ENCODE measurements at regions not wholly inside any gene's neighbourhood (a gene's known extent, or its start where the extent isn't known, plus 50 kb on each side); places are given as distances from the start of the nearest gene placed in this dataset.

GRCh38 chr1:96296991-96297390 lies 424.6 kb upstream of the PTBP2 start:
- Histone ChIP-seq H3K9me3 (ENCODE audit: control insufficient read depth in 5 of 5, low read length in 5 of 5) (no peaks in the 10 kb centered on the region), H3K4me3 (ENCODE audit: low read depth in 1 of 5, low read length in 5 of 5) (no peak overlapping the region), H3K4me1 (ENCODE audit: control insufficient read depth in 5 of 5, insufficient read depth in 5 of 5, low read length in 5 of 5) (no peaks in the 10 kb centered on the region), H3K27ac (ENCODE audit: low read depth, low read length) (no peak overlapping the region), H3K9ac (ENCODE audit: low read length in 5 of 5) (no peak overlapping the region), H3K36me3 (ENCODE audit: control insufficient read depth in 5 of 5, insufficient read depth in 5 of 5, low read length in 5 of 5) (no peaks in the 10 kb centered on the region), H3K27me3 (ENCODE audit: control insufficient read depth in 5 of 5, insufficient read depth in 4 of 5, low read length in 5 of 5) (no peaks in the 10 kb centered on the region)

GRCh38 chr1:96306809-96307560 lies 414.6 kb upstream of the PTBP2 start:
- Histone ChIP-seq H3K4me1 (ENCODE audit: control insufficient read depth in 5 of 5, insufficient read depth in 5 of 5, low read length in 5 of 5) (peaks cover 0 to 21% (median 3%) of the 10 kb centered on the region in 5 donors), H3K27me3 (ENCODE audit: control insufficient read depth in 5 of 5, insufficient read depth in 4 of 5, low read length in 5 of 5) (no peaks in the 10 kb centered on the region), H3K36me3 (ENCODE audit: control insufficient read depth in 5 of 5, insufficient read depth in 5 of 5, low read length in 5 of 5) (no peaks in the 10 kb centered on the region), H3K27ac (ENCODE audit: low read depth, low read length) (peak overlapping the region; percentile 35), H3K9ac (ENCODE audit: low read length in 5 of 5) (no peak overlapping the region), H3K4me3 (ENCODE audit: low read depth in 1 of 5, low read length in 5 of 5) (no peak overlapping the region), H3K9me3 (ENCODE audit: control insufficient read depth in 5 of 5, low read length in 5 of 5) (no peaks in the 10 kb centered on the region)

GRCh38 chr1:96308314-96308713 lies 413.3 kb upstream of the PTBP2 start:
- no peak overlapping the region for H3K4me3 ChIP-seq (ENCODE audit: low read depth in 1 of 5, low read length in 5 of 5)
- H3K27ac ChIP-seq (ENCODE audit: low read depth, low read length), result no peak overlapping the region
- H3K4me1 ChIP-seq (ENCODE audit: control insufficient read depth in 5 of 5, insufficient read depth in 5 of 5, low read length in 5 of 5), result peaks cover 0 to 21% (median 3%) of the 10 kb centered on the region in 5 donors

GRCh38 chr1:96309783-96310182 lies 411.8 kb upstream of the PTBP2 start:
- H3K27ac ChIP-seq (ENCODE audit: low read depth, low read length), result peak overlapping the region; percentile 47

More at GRCh38 chr1:96308314-96308713, 413.3 kb upstream of the PTBP2 start:
- H3K36me3 ChIP-seq (ENCODE audit: control insufficient read depth in 5 of 5, insufficient read depth in 5 of 5, low read length in 5 of 5), result no peaks in the 10 kb centered on the region
- no peaks in the 10 kb centered on the region for H3K9me3 ChIP-seq (ENCODE audit: control insufficient read depth in 5 of 5, low read length in 5 of 5)
- no peak overlapping the region for H3K9ac ChIP-seq (ENCODE audit: low read length in 5 of 5)
- no peaks in the 10 kb centered on the region for H3K27me3 ChIP-seq (ENCODE audit: control insufficient read depth in 5 of 5, insufficient read depth in 4 of 5, low read length in 5 of 5)

GRCh38 chr1:96313216-96313615 lies 408.4 kb upstream of the PTBP2 start:
- Histone ChIP-seq H3K9me3 (ENCODE audit: control insufficient read depth in 5 of 5, low read length in 5 of 5) (no peaks in the 10 kb centered on the region), H3K4me1 (ENCODE audit: control insufficient read depth in 5 of 5, insufficient read depth in 5 of 5, low read length in 5 of 5) (peaks cover 0 to 12% (median 0%) of the 10 kb centered on the region in 5 donors), H3K4me3 (ENCODE audit: low read depth in 1 of 5, low read length in 5 of 5) (no peak overlapping the region), H3K9ac (ENCODE audit: low read length in 5 of 5) (no peak overlapping the region), H3K36me3 (ENCODE audit: control insufficient read depth in 5 of 5, insufficient read depth in 5 of 5, low read length in 5 of 5) (no peaks in the 10 kb centered on the region), H3K27ac (ENCODE audit: low read depth, low read length) (no peak overlapping the region), H3K27me3 (ENCODE audit: control insufficient read depth in 5 of 5, insufficient read depth in 4 of 5, low read length in 5 of 5) (no peaks in the 10 kb centered on the region)

More at GRCh38 chr1:96309783-96310182, 411.8 kb upstream of the PTBP2 start:
- no peaks in the 10 kb centered on the region for H3K36me3 ChIP-seq (ENCODE audit: control insufficient read depth in 5 of 5, insufficient read depth in 5 of 5, low read length in 5 of 5)
- no peaks in the 10 kb centered on the region for H3K9me3 ChIP-seq (ENCODE audit: control insufficient read depth in 5 of 5, low read length in 5 of 5)
- peaks cover 0 to 21% (median 3%) of the 10 kb centered on the region in 5 donors for H3K4me1 ChIP-seq (ENCODE audit: control insufficient read depth in 5 of 5, insufficient read depth in 5 of 5, low read length in 5 of 5)
- H3K27me3 ChIP-seq (ENCODE audit: control insufficient read depth in 5 of 5, insufficient read depth in 4 of 5, low read length in 5 of 5), result no peaks in the 10 kb centered on the region
- no peak overlapping the region for H3K4me3 ChIP-seq (ENCODE audit: low read depth in 1 of 5, low read length in 5 of 5)
- no peak overlapping the region for H3K9ac ChIP-seq (ENCODE audit: low read length in 5 of 5)

GRCh38 chr1:96329121-96329520 lies 392.5 kb upstream of the PTBP2 start:
- Histone ChIP-seq H3K9ac (ENCODE audit: low read length in 5 of 5) (no peak overlapping the region), H3K27ac (ENCODE audit: low read depth, low read length) (no peak overlapping the region)

GRCh38 chr1:96331596-96331995 lies 390.0 kb upstream of the PTBP2 start:
- no peak overlapping the region for H3K4me3 ChIP-seq (ENCODE audit: low read depth in 1 of 5, low read length in 5 of 5)
- no peak overlapping the region for H3K9ac ChIP-seq (ENCODE audit: low read length in 5 of 5)
- no peaks in the 10 kb centered on the region for H3K9me3 ChIP-seq (ENCODE audit: control insufficient read depth in 5 of 5, low read length in 5 of 5)
- no peaks in the 10 kb centered on the region for H3K36me3 ChIP-seq (ENCODE audit: control insufficient read depth in 5 of 5, insufficient read depth in 5 of 5, low read length in 5 of 5)
- H3K4me1 ChIP-seq (ENCODE audit: control insufficient read depth in 5 of 5, insufficient read depth in 5 of 5, low read length in 5 of 5), result no peaks in the 10 kb centered on the region
- no peak overlapping the region for H3K27ac ChIP-seq (ENCODE audit: low read depth, low read length)
- H3K27me3 ChIP-seq (ENCODE audit: control insufficient read depth in 5 of 5, insufficient read depth in 4 of 5, low read length in 5 of 5), result no peaks in the 10 kb centered on the region

More at GRCh38 chr1:96329121-96329520, 392.5 kb upstream of the PTBP2 start:
- no peaks in the 10 kb centered on the region for H3K9me3 ChIP-seq (ENCODE audit: control insufficient read depth in 5 of 5, low read length in 5 of 5)
- H3K4me1 ChIP-seq (ENCODE audit: control insufficient read depth in 5 of 5, insufficient read depth in 5 of 5, low read length in 5 of 5), result no peaks in the 10 kb centered on the region
- no peak overlapping the region for H3K4me3 ChIP-seq (ENCODE audit: low read depth in 1 of 5, low read length in 5 of 5)
- no peaks in the 10 kb centered on the region for H3K36me3 ChIP-seq (ENCODE audit: control insufficient read depth in 5 of 5, insufficient read depth in 5 of 5, low read length in 5 of 5)
- H3K27me3 ChIP-seq (ENCODE audit: control insufficient read depth in 5 of 5, insufficient read depth in 4 of 5, low read length in 5 of 5), result no peaks in the 10 kb centered on the region

GRCh38 chr1:96333522-96334235 lies 387.9 kb upstream of the PTBP2 start:
- no peak overlapping the region for H3K4me3 ChIP-seq (ENCODE audit: low read depth in 1 of 5, low read length in 5 of 5)

GRCh38 chr1:96334236-96334557 lies 387.4 kb upstream of the PTBP2 start:
- H3K4me1 ChIP-seq (ENCODE audit: control insufficient read depth in 5 of 5, insufficient read depth in 5 of 5, low read length in 5 of 5), result no peaks in the 10 kb centered on the region
- no peaks in the 10 kb centered on the region for H3K36me3 ChIP-seq (ENCODE audit: control insufficient read depth in 5 of 5, insufficient read depth in 5 of 5, low read length in 5 of 5)
- H3K27ac ChIP-seq (ENCODE audit: low read depth, low read length), result no peak overlapping the region
- no peak overlapping the region for H3K4me3 ChIP-seq (ENCODE audit: low read depth in 1 of 5, low read length in 5 of 5)
- no peaks in the 10 kb centered on the region for H3K27me3 ChIP-seq (ENCODE audit: control insufficient read depth in 5 of 5, insufficient read depth in 4 of 5, low read length in 5 of 5)
- no peak overlapping the region for H3K9ac ChIP-seq (ENCODE audit: low read length in 5 of 5)
- no peaks in the 10 kb centered on the region for H3K9me3 ChIP-seq (ENCODE audit: control insufficient read depth in 5 of 5, low read length in 5 of 5)

More at GRCh38 chr1:96333522-96334235, 387.9 kb upstream of the PTBP2 start:
- H3K9ac ChIP-seq (ENCODE audit: low read length in 5 of 5), result no peak overlapping the region
- no peaks in the 10 kb centered on the region for H3K27me3 ChIP-seq (ENCODE audit: control insufficient read depth in 5 of 5, insufficient read depth in 4 of 5, low read length in 5 of 5)
- H3K27ac ChIP-seq (ENCODE audit: low read depth, low read length), result no peak overlapping the region
- H3K4me1 ChIP-seq (ENCODE audit: control insufficient read depth in 5 of 5, insufficient read depth in 5 of 5, low read length in 5 of 5), result no peaks in the 10 kb centered on the region
- H3K36me3 ChIP-seq (ENCODE audit: control insufficient read depth in 5 of 5, insufficient read depth in 5 of 5, low read length in 5 of 5), result no peaks in the 10 kb centered on the region
- no peaks in the 10 kb centered on the region for H3K9me3 ChIP-seq (ENCODE audit: control insufficient read depth in 5 of 5, low read length in 5 of 5)

- no peak overlapping the region for H3K27ac ChIP-seq (ENCODE audit: low read depth, low read length)
- H3K9ac ChIP-seq (ENCODE audit: low read length in 5 of 5), result no peak overlapping the region
- H3K27me3 ChIP-seq (ENCODE audit: control insufficient read depth in 5 of 5, insufficient read depth in 4 of 5, low read length in 5 of 5), result no peaks in the 10 kb centered on the region
- H3K4me1 ChIP-seq (ENCODE audit: control insufficient read depth in 5 of 5, insufficient read depth in 5 of 5, low read length in 5 of 5), result no peaks in the 10 kb centered on the region
- H3K4me3 ChIP-seq (ENCODE audit: low read depth in 1 of 5, low read length in 5 of 5), result no peak overlapping the region
- H3K36me3 ChIP-seq (ENCODE audit: control insufficient read depth in 5 of 5, insufficient read depth in 5 of 5, low read length in 5 of 5), result no peaks in the 10 kb centered on the region
- no peaks in the 10 kb centered on the region for H3K9me3 ChIP-seq (ENCODE audit: control insufficient read depth in 5 of 5, low read length in 5 of 5)
These were observed 383.0 kb upstream of the PTBP2 start for GRCh38 chr1:96338622-96339021.
